ENCODE measurements at regions not wholly inside any gene's neighbourhood (a gene's known extent, or its start where the extent isn't known, plus 50 kb on each side); places are given as distances from the start of the nearest gene placed in this dataset.

DNA sequence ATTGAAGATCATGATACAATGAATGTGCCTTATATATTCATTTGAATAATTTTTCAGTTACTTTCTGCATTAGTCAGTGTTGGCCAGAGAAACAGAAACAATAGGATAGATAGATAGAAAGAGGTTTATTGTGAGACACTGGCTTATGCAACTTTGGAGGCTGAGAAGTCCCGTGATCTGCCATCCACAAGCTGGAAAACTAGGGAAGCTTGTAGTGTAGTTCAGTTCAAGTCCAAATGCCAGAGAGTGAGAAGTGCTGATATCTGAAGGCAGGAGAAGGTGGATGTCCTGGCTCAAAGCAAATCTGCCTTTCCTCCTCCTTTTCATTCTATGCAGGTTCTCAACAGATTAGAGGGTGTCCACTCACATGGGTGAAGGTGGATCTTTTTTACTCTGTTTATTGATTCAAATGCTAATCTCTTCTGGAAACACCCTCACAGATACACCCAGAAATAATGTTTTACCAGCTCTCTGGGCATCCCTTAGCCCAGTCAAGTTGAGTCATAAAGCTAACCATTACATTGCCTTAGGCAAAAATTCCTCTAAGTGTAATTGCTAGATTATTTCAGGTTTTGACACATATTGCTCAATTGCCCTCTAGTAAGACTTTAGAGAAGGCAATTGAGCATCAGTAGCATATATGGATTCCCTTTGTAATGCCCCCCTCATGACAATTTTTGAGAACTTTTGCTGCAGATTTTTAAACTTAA, 341.4 kb downstream of the LPIN1 start:
- Histone ChIP-seq H3K4me3 (ENCODE audit: low read depth, low read length) (no peak overlapping the region), H3K36me3 (ENCODE audit: control insufficient read depth, insufficient read depth, low read length) (no peaks in the 10 kb centered on the region), H3K27me3 (ENCODE audit: control insufficient read depth, insufficient read depth, low read length) (no peaks in the 10 kb centered on the region), H3K9ac (ENCODE audit: low read length) (no peak overlapping the region), H3K27ac (ENCODE audit: low read depth, low read length) (no peak overlapping the region), H3K9me3 (ENCODE audit: control insufficient read depth, insufficient read depth, low read depth, low read length) (0 out of 2 replicates have a peak, but pooled peaks cover 5% of the 10 kb centered on the region), H3K4me1 (ENCODE audit: control insufficient read depth, insufficient read depth, low read length) (peaks cover 22% of the 10 kb centered on the region)

GRCh38 chr2:12089001-12089400, 342.6 kb downstream of the LPIN1 start:
- H3K27ac ChIP-seq (ENCODE audit: low read depth, low read length) = no peak overlapping the region
- no peak overlapping the region for H3K4me3 ChIP-seq (ENCODE audit: low read depth, low read length)
- H3K27me3 ChIP-seq (ENCODE audit: control insufficient read depth, insufficient read depth, low read length) = no peaks in the 10 kb centered on the region
- H3K9me3 ChIP-seq (ENCODE audit: control insufficient read depth, insufficient read depth, low read depth, low read length) = 0 out of 2 replicates have a peak, but pooled peaks cover 5% of the 10 kb centered on the region
- H3K4me1 ChIP-seq (ENCODE audit: control insufficient read depth, insufficient read depth, low read length) = peaks cover 11% of the 10 kb centered on the region
- H3K36me3 ChIP-seq (ENCODE audit: control insufficient read depth, insufficient read depth, low read length) = no peaks in the 10 kb centered on the region
- H3K9ac ChIP-seq (ENCODE audit: low read length) = no peak overlapping the region

- no peak overlapping the region for H3K4me3 ChIP-seq (ENCODE audit: low read depth, low read length)
- no peaks in the 10 kb centered on the region for H3K27me3 ChIP-seq (ENCODE audit: control insufficient read depth, insufficient read depth, low read length)
- no peak overlapping the region for H3K9ac ChIP-seq (ENCODE audit: low read length)
- H3K27ac ChIP-seq (ENCODE audit: low read depth, low read length) = no peak overlapping the region
- no peaks in the 10 kb centered on the region for H3K36me3 ChIP-seq (ENCODE audit: control insufficient read depth, insufficient read depth, low read length)
- peaks cover 6% of the 10 kb centered on the region; the same call in 1 of the 2 replicates for H3K4me1 ChIP-seq (ENCODE audit: control insufficient read depth, insufficient read depth, low read length)
- H3K9me3 ChIP-seq (ENCODE audit: control insufficient read depth, insufficient read depth, low read depth, low read length) = 0 out of 2 replicates have a peak, but pooled peaks cover 5% of the 10 kb centered on the region
Measured at GRCh38 chr2:12089496-12089895, 343.1 kb downstream of the LPIN1 start.

DNA sequence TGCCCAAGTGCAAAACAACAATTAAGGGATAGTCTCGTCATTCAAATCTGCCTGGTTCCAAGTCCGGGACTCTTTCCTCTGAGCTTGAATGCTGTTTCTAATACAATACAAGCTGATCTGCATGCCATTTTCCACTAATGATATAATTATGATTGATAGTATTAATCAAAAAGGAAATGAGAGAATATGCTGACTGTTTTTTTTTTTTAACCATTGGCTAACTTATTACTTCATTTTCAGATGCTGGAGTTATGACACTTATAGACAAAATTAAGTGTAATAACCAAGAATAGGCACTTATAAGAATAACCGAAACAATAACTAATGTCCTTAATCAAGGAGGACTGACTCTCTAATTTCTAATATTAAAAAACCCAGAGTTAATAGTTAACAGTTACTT, 343.6 kb downstream of the LPIN1 start:
- Histone ChIP-seq H3K36me3 (ENCODE audit: control insufficient read depth, insufficient read depth, low read length) (no peaks in the 10 kb centered on the region), H3K27ac (ENCODE audit: low read depth, low read length) (no peak overlapping the region), H3K9ac (ENCODE audit: low read length) (no peak overlapping the region), H3K27me3 (ENCODE audit: control insufficient read depth, insufficient read depth, low read length) (no peaks in the 10 kb centered on the region), H3K9me3 (ENCODE audit: control insufficient read depth, insufficient read depth, low read depth, low read length) (0 out of 2 replicates have a peak, but pooled peaks cover 5% of the 10 kb centered on the region), H3K4me3 (ENCODE audit: low read depth, low read length) (no peak overlapping the region), H3K4me1 (ENCODE audit: control insufficient read depth, insufficient read depth, low read length) (0 out of 2 replicates have a peak, but pooled peaks cover 3% of the 10 kb centered on the region)

- H3K36me3 ChIP-seq (ENCODE audit: control insufficient read depth, insufficient read depth, low read length) = no peaks in the 10 kb centered on the region
- H3K27me3 ChIP-seq (ENCODE audit: control insufficient read depth, insufficient read depth, low read length) = no peaks in the 10 kb centered on the region
- no peak overlapping the region for H3K4me3 ChIP-seq (ENCODE audit: low read depth, low read length)
- H3K4me1 ChIP-seq (ENCODE audit: control insufficient read depth, insufficient read depth, low read length) = peaks cover 4% of the 10 kb centered on the region; the same call in 1 of the 2 replicates
- 0 out of 2 replicates have a peak, but pooled peaks cover 5% of the 10 kb centered on the region for H3K9me3 ChIP-seq (ENCODE audit: control insufficient read depth, insufficient read depth, low read depth, low read length)
- no peak overlapping the region for H3K9ac ChIP-seq (ENCODE audit: low read length)
- H3K27ac ChIP-seq (ENCODE audit: low read depth, low read length) = no peak overlapping the region
Measured at GRCh38 chr2:12090590-12090989, 344.2 kb downstream of the LPIN1 start.

GRCh38 chr2:12091201-12091806, 344.9 kb downstream of the LPIN1 start:
- Histone ChIP-seq H3K4me1 (ENCODE audit: control insufficient read depth, insufficient read depth, low read length) (peaks cover 10% of the 10 kb centered on the region), H3K4me3 (ENCODE audit: low read depth, low read length) (no peak overlapping the region), H3K9me3 (ENCODE audit: control insufficient read depth, insufficient read depth, low read depth, low read length) (0 out of 2 replicates have a peak, but pooled peaks cover 5% of the 10 kb centered on the region), H3K9ac (ENCODE audit: low read length) (no peak overlapping the region), H3K27me3 (ENCODE audit: control insufficient read depth, insufficient read depth, low read length) (no peaks in the 10 kb centered on the region), H3K27ac (ENCODE audit: low read depth, low read length) (no peak overlapping the region), H3K36me3 (ENCODE audit: control insufficient read depth, insufficient read depth, low read length) (no peaks in the 10 kb centered on the region)

DNA sequence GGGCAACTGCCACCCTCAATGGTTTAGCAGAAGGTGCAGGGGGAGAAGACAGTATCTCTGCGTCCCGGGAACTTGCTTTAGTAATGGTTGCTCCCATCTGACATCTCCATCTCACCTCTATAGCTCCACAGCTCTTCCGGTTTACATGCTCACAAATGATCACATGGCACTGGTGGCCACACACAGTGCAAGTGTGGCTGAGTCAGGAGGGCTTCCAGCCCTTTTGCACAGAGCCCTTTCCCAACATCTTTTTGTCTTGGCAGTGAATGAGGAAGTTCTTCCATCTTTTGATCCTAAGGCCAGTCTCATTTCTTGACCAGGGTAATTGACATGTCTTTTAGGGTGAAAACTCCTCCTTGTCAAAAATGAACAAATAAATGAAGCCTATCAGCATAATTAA, 347.7 kb downstream of the LPIN1 start:
- Histone ChIP-seq H3K9ac (ENCODE audit: low read length) (no peak overlapping the region), H3K4me3 (ENCODE audit: low read depth, low read length) (no peak overlapping the region), H3K27ac (ENCODE audit: low read depth, low read length) (no peak overlapping the region), H3K4me1 (ENCODE audit: control insufficient read depth, insufficient read depth, low read length) (peaks cover 25% of the 10 kb centered on the region), H3K9me3 (ENCODE audit: control insufficient read depth, insufficient read depth, low read depth, low read length) (no peaks in the 10 kb centered on the region), H3K27me3 (ENCODE audit: control insufficient read depth, insufficient read depth, low read length) (no peaks in the 10 kb centered on the region), H3K36me3 (ENCODE audit: control insufficient read depth, insufficient read depth, low read length) (no peaks in the 10 kb centered on the region)

- no peaks in the 10 kb centered on the region for H3K27me3 ChIP-seq (ENCODE audit: control insufficient read depth, insufficient read depth, low read length)
- H3K9me3 ChIP-seq (ENCODE audit: control insufficient read depth, insufficient read depth, low read depth, low read length) = no peaks in the 10 kb centered on the region
- H3K27ac ChIP-seq (ENCODE audit: low read depth, low read length) = no peak overlapping the region
- H3K36me3 ChIP-seq (ENCODE audit: control insufficient read depth, insufficient read depth, low read length) = no peaks in the 10 kb centered on the region
- H3K9ac ChIP-seq (ENCODE audit: low read length) = no peak overlapping the region
- H3K4me3 ChIP-seq (ENCODE audit: low read depth, low read length) = no peak overlapping the region
- H3K4me1 ChIP-seq (ENCODE audit: control insufficient read depth, insufficient read depth, low read length) = peaks cover 29% of the 10 kb centered on the region
Measured at GRCh38 chr2:12096051-12096787, 349.8 kb downstream of the LPIN1 start.

GRCh38 chr2:12096788-12097449, 350.5 kb downstream of the LPIN1 start:
- no peak overlapping the region for H3K27ac ChIP-seq (ENCODE audit: low read depth, low read length)
- H3K4me3 ChIP-seq (ENCODE audit: low read depth, low read length) = no peak overlapping the region
- H3K4me1 ChIP-seq (ENCODE audit: control insufficient read depth, insufficient read depth, low read length) = peaks cover 29% of the 10 kb centered on the region
- H3K9me3 ChIP-seq (ENCODE audit: control insufficient read depth, insufficient read depth, low read depth, low read length) = no peaks in the 10 kb centered on the region
- no peaks in the 10 kb centered on the region for H3K36me3 ChIP-seq (ENCODE audit: control insufficient read depth, insufficient read depth, low read length)
- H3K9ac ChIP-seq (ENCODE audit: low read length) = no peak overlapping the region
- H3K27me3 ChIP-seq (ENCODE audit: control insufficient read depth, insufficient read depth, low read length) = no peaks in the 10 kb centered on the region

GRCh38 chr2:12097859-12098258, 351.4 kb downstream of the LPIN1 start:
- no peak overlapping the region for H3K4me3 ChIP-seq (ENCODE audit: low read depth, low read length)
- no peaks in the 10 kb centered on the region for H3K27me3 ChIP-seq (ENCODE audit: control insufficient read depth, insufficient read depth, low read length)
- no peak overlapping the region for H3K27ac ChIP-seq (ENCODE audit: low read depth, low read length)
- no peak overlapping the region for H3K9ac ChIP-seq (ENCODE audit: low read length)
- no peaks in the 10 kb centered on the region for H3K9me3 ChIP-seq (ENCODE audit: control insufficient read depth, insufficient read depth, low read depth, low read length)
- H3K36me3 ChIP-seq (ENCODE audit: control insufficient read depth, insufficient read depth, low read length) = no peaks in the 10 kb centered on the region
- peaks cover 29% of the 10 kb centered on the region for H3K4me1 ChIP-seq (ENCODE audit: control insufficient read depth, insufficient read depth, low read length)
